ENCODE measurements at regions not wholly inside any gene's neighbourhood (a gene's known extent, or its start where the extent isn't known, plus 50 kb on each side); places are given as distances from the start of the nearest gene placed in this dataset.

GRCh38 chr1:216818284-216818683 lies 95.1 kb upstream of the ESRRG start:
- no peak overlapping the region for H3K27ac ChIP-seq
- no peak for TF ChIP-seq POLR2AphosphoS5 (IDR thresholded peaks at IDR 0.05)
- 71 to 81% methylated on average over 1 of the region's 1 CpG for WGBS, 2 donors (ENCODE audit: low coverage in 1 of 2)
- H3K4me3 ChIP-seq: no peak overlapping the region
- intact Hi-C loops (cut with DNase I; ENCODE audit: low total_unique reads) (no loop called here), in situ Hi-C loops (cut with MboI; ENCODE audit: low pct_ligation_motif_present in 1 of 4, low pct_unique_long_range_greater_than_20kb in 1 of 4, low sequenced_read_pairs in 3 of 4) (no loop called here)
- H3K36me3 ChIP-seq: no peaks in the 10 kb centered on the region
- DNase-seq: no peak
- no peaks in the 10 kb centered on the region for H3K9me3 ChIP-seq
- no peaks in the 10 kb centered on the region for H3K4me1 ChIP-seq
- H3K27me3 ChIP-seq: no peaks in the 10 kb centered on the region

DNA sequence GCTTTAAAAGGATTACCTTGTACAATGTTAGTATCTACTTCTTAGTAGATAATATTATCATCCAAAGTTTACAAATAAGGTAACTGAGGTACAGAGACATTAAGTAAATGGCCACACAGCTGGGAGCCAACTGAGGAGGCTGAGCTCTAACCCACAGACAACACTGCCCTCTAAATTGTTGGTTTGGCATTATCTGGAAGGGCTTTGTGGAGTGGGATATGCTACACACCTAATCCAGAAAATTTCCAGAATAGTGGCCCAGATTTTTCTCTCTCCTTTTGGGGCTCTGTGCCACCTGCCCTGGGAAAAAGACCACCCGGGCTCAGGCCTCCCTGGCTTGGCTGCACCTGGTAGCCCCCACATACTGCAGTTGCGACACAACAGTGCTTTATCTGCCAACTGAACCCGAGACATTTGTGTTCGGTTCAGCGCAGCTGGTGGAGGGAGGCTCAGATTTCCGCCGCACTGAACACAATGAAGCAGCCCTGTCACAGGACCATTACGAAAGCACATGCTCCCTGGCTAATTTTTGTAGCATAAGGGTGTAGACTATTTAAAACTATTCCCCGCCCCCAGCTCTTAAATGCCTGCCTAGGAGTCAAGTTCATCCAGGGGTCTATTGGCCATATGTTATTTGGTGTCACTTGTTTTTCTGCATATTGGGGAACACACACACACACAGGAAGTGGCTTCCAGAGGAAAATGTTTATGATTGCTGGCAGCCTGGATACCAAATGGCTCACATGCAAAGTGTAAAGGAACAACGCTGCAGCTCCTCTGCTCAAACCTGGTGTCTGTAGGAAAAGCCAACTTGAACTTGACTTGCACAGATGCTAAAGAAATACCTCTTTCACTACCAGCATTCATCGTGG lies 92.3 kb upstream of the ESRRG start:
- H3K9me3 ChIP-seq: no peaks in the 10 kb centered on the region
- in situ Hi-C loops (cut with MboI; ENCODE audit: low pct_ligation_motif_present in 1 of 4, low pct_unique_long_range_greater_than_20kb in 1 of 4, low sequenced_read_pairs in 3 of 4) (no loop called here), intact Hi-C loops (cut with DNase I; ENCODE audit: low total_unique reads) (no loop called here)
- no peak for DNase-seq
- no peak overlapping the region for H3K4me3 ChIP-seq
- H3K4me1 ChIP-seq: no peaks in the 10 kb centered on the region
- no peaks in the 10 kb centered on the region for H3K36me3 ChIP-seq
- 76% methylated on average over 11 of the region's 11 CpGs; no CpG with 5 or more reads in 1 of the 2 donors for WGBS, 2 donors (ENCODE audit: low coverage in 1 of 2)
- TF ChIP-seq, protein P1, sequence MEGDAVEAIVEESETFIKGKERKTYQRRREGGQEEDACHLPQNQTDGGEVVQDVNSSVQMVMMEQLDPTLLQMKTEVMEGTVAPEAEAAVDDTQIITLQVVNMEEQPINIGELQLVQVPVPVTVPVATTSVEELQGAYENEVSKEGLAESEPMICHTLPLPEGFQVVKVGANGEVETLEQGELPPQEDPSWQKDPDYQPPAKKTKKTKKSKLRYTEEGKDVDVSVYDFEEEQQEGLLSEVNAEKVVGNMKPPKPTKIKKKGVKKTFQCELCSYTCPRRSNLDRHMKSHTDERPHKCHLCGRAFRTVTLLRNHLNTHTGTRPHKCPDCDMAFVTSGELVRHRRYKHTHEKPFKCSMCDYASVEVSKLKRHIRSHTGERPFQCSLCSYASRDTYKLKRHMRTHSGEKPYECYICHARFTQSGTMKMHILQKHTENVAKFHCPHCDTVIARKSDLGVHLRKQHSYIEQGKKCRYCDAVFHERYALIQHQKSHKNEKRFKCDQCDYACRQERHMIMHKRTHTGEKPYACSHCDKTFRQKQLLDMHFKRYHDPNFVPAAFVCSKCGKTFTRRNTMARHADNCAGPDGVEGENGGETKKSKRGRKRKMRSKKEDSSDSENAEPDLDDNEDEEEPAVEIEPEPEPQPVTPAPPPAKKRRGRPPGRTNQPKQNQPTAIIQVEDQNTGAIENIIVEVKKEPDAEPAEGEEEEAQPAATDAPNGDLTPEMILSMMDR (IDR thresholded peaks at IDR 0.05): no peak
- no peak for TF ChIP-seq EP300 (IDR thresholded peaks at IDR 0.05; ENCODE audit: low read depth)
- no peak overlapping the region for H3K27ac ChIP-seq
- no peaks in the 10 kb centered on the region for H3K27me3 ChIP-seq

- no peaks in the 10 kb centered on the region for H3K27me3 ChIP-seq
- intact Hi-C loops (cut with DNase I; ENCODE audit: low total_unique reads) (no loop called here), in situ Hi-C loops (cut with MboI; ENCODE audit: low pct_ligation_motif_present in 1 of 4, low pct_unique_long_range_greater_than_20kb in 1 of 4, low sequenced_read_pairs in 3 of 4) (no loop called here)
- 81% methylated on average over 6 of the region's 6 CpGs for WGBS, 2 donors (ENCODE audit: low coverage in 1 of 2)
- H3K27ac ChIP-seq: no peak overlapping the region
- no peaks in the 10 kb centered on the region for H3K36me3 ChIP-seq
- no peak for DNase-seq
- H3K4me1 ChIP-seq: no peaks in the 10 kb centered on the region
- H3K4me3 ChIP-seq: no peak overlapping the region
- TF ChIP-seq EP300 (IDR thresholded peaks at IDR 0.05; ENCODE audit: low read depth) (no peak), POLR2A (IDR thresholded peaks at IDR 0.05) (no peak), POLR2AphosphoS5 (IDR thresholded peaks at IDR 0.05) (no peak)
- TF ChIP-seq, protein P1 (IDR thresholded peaks at IDR 0.05): no peak
- no peaks in the 10 kb centered on the region for H3K9me3 ChIP-seq
Observed at GRCh38 chr1:216814576-216815259, 91.5 kb upstream of the ESRRG start.

DNA sequence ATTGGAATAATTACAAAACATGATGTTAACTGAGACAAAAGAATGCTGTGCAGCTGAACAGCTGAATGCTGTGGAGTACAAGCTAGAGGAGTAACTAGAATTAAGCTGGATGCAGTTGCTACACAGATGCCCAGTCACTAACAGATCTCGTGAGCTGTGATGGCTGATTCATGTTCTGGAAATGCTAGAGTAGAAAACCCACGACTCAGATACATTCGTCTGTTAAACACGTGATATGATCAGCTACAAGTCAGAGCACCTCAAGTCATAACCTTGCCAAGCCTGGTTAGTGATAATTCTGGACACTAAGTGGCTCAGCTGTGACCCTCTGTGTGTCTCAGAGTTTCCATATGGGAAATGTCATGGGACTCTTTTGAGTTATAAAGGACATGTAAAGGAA lies 89.7 kb upstream of the ESRRG start:
- Histone ChIP-seq H3K36me3 (no peaks in the 10 kb centered on the region), H3K4me3 (no peak overlapping the region), H3K9me3 (no peaks in the 10 kb centered on the region), H3K27me3 (no peaks in the 10 kb centered on the region), H3K27ac (no peak overlapping the region), H3K4me1 (no peaks in the 10 kb centered on the region)
- intact Hi-C loops (cut with DNase I; ENCODE audit: low total_unique reads) (no loop called here), in situ Hi-C loops (cut with MboI; ENCODE audit: low pct_ligation_motif_present in 1 of 4, low pct_unique_long_range_greater_than_20kb in 1 of 4, low sequenced_read_pairs in 3 of 4) (no loop called here)
- 75 to 82% methylated on average over 4 of the region's 4 CpGs for WGBS, 2 donors (ENCODE audit: low coverage in 1 of 2)
- TF ChIP-seq POLR2A (IDR thresholded peaks at IDR 0.05) (no peak), EP300 (IDR thresholded peaks at IDR 0.05; ENCODE audit: low read depth) (no peak), POLR2AphosphoS5 (IDR thresholded peaks at IDR 0.05) (no peak)
- TF ChIP-seq, protein P1 (IDR thresholded peaks at IDR 0.05): no peak
- DNase-seq: no peak
